GM21737 (cell line): ENCODE measurements at regions not wholly inside any gene's neighbourhood (a gene's known extent, or its start where the extent isn't known, plus 50 kb on each side); places are given as distances from the start of the nearest gene placed in this dataset.

Experiments used
- ATAC-seq: cut with Tn5 transposase; IDR thresholded peaks from one replicate; pipeline ENCODE4 v1.9.1; 2021; ENCODE audit warnings: mild to moderate bottlenecking, moderate library complexity; ENCODE audit not compliant: unreplicated experiment

DNA sequence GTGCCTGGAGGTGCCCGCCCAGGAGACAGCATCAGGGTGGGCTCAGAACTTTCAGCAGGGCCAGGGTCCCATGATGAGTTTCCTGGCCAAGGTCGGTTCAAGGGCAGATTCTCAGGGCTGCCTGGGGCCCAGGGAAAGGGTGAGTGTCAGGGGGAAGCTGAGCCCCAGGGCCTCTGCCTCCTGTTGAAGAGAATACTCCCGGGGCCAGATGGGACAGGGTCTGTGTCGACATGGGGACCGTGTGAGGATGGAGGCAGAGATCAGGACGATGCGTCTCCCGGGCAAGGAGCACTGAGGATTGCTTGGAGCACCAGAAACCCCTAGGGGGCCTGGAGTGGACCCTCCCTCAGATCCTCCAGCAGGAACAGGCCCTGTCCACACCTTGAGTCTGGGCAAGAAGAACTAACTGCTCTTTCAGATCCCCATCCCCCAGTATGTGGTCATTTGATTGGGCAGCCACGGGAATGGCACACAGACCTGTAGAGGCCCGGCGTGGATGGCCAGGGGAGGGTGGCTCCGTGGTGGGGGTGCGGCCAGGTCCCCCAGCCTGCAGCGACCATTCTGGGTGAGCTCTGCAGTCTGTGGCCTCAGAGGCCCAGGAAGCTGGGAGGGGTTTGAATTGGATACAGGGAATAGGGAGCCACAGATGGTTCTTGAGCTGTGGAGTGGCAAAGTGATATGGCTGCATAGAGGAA lies 1078.7 kb downstream of the BRD1 start:
- no peak for ATAC-seq

DNA sequence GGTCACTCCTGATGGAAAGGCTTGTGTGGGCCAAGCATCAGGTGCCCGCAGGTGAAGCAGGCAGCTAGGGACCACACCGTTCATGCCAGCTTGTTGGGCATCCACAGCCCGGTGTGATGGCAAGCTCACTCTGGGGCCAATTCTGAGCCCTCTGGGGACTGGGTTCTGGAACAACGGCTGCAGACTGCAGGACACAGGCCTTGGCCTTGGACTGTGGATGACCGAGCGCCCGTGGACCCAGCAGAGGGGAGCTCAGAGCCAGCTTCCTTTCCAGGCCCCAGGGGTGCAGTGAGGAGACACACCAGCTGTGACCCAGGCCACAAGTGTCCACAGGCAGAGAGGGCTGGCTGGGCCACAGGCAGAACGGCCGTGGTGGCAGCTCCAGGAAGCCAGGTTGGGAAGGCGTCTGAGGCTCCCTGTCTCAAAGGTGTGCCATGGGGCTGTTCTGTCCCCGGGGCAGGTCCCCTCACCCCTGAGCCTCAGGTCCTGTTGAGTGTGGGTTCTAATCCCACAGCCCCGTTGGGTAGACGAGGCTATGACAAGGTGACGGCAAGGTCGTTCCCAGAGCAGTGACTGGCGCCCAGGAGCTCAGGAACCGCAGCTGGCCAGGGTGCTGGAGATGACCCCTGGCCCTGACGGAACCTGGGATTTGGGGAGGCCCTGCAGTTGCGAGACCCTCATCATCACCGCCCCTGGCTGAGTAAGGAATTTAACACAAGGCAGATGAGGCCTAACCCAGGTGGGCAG lies 1079.4 kb downstream of the BRD1 start:
- no peak for ATAC-seq

GRCh38 chr22:48746789-48747425 lies 1080.8 kb downstream of the BRD1 start:
- no peak for ATAC-seq

GRCh38 chr22:48745842-48746788 lies 1081.6 kb downstream of the BRD1 start:
- ATAC-seq, result no peak

GRCh38 chr22:48744967-48745841 lies 1082.5 kb downstream of the BRD1 start:
- no peak for ATAC-seq

GRCh38 chr22:48744283-48744641 lies 1083.4 kb downstream of the BRD1 start:
- ATAC-seq, result no peak

GRCh38 chr22:48743601-48744282 lies 1083.9 kb downstream of the BRD1 start:
- ATAC-seq, result no peak

DNA sequence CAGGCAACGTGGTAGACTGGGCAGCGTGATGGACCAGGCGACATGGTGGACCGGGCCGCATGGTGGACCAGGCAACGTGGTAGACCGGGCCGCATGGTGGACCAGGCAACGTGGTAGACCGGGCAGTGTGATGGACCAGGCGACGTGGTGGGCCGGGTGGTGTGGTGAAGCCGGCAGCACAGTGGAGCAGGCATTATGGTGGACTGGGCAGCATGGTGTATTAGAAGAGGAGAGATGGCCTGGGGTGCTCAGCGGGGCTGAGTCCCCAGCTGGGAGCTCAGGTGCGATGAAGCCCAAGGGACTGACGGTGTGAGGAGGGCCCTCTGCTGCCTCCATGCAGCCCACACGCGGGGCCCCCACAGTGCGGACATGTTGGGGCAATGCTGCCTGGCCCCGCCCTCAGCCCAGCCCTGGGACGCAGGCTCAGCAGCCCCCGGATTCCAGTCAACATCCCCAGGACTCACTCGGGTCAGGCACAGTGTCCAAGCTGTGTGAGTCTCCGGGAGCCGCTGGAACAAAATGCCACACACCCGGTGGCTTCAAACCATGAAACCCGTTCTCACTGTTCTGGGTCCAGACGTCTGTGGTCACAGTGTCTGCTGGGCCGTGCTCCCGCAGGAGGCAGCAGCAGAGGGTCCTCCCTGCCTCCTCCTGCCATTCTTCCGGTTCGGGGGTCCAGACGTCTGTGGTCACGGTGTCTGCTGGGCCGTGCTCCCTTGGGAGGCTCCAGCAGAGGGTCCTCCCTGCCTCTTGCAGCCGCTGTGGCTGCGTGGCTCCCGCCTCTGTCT lies 1084.9 kb downstream of the BRD1 start:
- no peak for ATAC-seq

- ATAC-seq, result no peak
Measured at GRCh38 chr22:48742191-48742555, 1085.5 kb downstream of the BRD1 start.

DNA sequence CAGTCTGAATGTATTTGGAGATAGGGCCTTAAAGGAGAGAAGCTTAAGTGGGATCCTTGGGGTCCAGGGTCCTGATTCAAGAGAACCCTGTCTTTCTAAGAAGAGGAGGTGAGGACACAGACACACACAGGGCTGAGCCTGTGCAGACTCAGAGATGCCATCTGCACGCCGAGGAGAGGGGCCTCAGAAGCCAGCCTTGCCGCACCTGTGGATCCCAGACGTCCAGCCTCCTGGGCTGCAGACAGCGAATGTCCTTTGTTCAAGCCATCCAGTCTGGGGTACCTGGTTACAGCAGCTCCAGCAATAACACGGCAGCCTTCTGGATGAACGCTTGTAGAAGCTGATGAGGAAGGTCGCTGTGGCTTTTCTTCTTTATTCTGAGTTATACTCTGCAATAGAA lies 1086.1 kb downstream of the BRD1 start:
- ATAC-seq, result no peak

GRCh38 chr22:48740731-48741405 lies 1086.8 kb downstream of the BRD1 start:
- no peak for ATAC-seq

DNA sequence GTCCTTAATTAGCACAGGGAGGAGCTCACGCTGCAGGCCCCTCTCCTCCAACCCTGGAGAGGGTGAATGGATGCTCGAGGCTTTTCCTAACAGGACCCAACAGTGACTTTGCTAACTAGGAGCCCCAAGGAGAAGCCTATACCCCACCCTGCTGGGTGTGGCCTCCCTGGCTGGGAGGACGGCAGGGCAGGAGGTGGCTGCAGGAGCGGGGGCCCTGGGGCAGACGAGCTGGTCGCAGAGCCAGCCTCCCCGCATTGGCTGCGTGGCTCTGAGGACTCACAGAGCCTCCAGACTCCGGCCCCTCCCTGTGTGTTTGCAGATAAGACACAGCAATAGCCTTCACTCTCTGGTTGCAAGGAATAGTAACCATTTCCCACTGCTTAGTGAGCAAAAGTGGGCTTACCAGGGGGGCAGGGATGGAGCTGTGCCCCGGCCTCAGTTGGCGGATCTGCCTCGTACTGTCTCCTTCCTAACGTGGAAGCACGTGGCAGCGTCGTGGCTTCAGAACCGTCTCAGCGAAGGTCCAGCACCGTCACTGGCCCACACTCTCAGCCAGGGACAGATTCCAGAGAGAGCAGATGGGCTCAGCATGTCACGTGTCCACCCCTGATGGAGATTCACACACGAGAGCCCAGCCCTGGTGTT lies 1087.5 kb downstream of the BRD1 start:
- no peak for ATAC-seq

DNA sequence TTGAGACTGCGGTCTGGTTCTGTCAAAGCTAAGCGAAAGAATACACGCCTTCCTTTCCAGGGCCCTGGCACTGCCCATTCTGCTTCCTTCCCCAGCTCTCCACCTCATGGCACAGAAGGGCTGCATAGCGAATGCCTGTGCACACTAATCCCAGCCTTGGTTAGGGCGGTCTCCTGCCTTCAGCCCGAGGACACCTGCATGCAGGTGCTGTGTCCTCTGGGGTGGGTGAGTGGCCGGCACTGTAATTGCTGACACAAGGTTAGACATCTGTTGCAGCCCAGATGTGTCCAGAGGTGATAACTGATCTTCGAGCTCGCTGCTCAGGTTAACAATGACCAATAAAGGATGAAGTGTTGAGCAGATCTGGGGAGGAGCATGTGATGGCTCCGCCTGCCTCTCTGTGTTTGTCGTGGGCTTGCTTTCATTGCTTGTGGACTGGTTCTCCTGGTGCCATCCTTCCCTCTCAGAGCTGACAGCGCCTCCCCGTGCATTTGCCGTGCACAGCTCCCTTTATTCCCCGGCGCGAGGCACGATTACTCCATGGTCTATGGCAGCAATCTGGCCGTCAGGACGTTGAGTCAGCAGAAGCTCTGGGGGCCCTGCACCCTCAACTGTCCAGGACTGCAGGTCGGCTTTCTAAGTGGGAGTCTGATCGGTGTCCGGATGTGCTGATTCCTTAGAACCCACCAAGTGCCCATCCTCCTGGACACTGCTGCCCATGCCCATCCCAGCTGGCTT lies 1088.2 kb downstream of the BRD1 start:
- ATAC-seq, result no peak

GRCh38 chr22:48738204-48738980 lies 1089.3 kb downstream of the BRD1 start:
- no peak for ATAC-seq

GRCh38 chr22:48737461-48738203 lies 1090.0 kb downstream of the BRD1 start:
- no peak for ATAC-seq
